ENCODE measurements at regions not wholly inside any gene's neighbourhood (a gene's known extent, or its start where the extent isn't known, plus 50 kb on each side); places are given as distances from the start of the nearest gene placed in this dataset.

DNA sequence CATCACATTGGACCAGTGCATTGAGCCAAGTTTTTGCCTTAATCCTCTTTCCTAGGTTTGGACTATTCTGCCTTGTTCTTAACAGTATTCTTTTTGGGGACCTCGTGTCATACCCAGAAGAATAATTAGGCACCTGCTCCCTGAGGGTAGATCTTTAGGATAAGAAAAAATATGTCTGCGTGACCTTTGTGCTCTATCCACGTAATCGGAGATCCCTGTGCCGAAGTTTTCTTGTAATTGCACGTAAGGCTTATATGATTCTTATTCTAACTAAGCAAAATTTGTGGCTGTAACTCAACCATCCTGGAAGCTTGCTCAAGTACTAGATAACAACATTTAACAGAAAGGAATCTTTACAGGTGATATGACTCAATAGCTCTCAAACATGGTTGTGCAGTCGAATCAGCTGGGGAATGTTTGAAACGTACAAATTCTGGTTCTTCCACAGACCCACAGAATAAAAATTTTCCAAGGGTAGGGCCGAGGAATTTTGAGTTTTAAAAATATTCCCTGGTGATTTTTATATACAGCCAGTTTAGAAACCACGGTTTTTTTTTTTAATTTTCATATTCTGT is 344.3 kb downstream of the GBA3 start:
- TF ChIP-seq POLR2AphosphoS5 (IDR thresholded peaks at IDR 0.05; ENCODE audit: borderline replicate concordance, low read depth, low read length) (no peak), EZH2 (IDR thresholded peaks at IDR 0.05) (no peak)
